Gastrocnemius medialis (tissue), 4 donors: ENCODE measurements at regions not wholly inside any gene's neighbourhood (a gene's known extent, or its start where the extent isn't known, plus 50 kb on each side); places are given as distances from the start of the nearest gene placed in this dataset.

ENCODE experiments used
- ATAC-seq, 2 donors: fragments of 150-250 bp; one replicate each; pipeline ENCODE4 v1.9.1; 2016
- DNase-seq, 2 donors: peaks; one replicate each; pipeline ENCODE4 v3.0.0-alpha.2; 2019
- H3K27ac ChIP-seq, 4 donors: fragments of 200-600 bp; sonication (generic); 1 replicate in 1 of 4; 2 replicates in 3 of 4; pipeline ENCODE4 v1.5.1; 2016 to 2018; ENCODE audit warnings: mild to moderate bottlenecking in 2 of 4, moderate library complexity in 1 of 4
- H3K27me3 ChIP-seq, 3 donors: fragments of 200-600 bp; sonication (generic) in 2 of 3; 1 replicate in 1 of 3; 2 replicates in 2 of 3; pipeline versions ENCODE4 v1.5.1 to v1.6.0; 2016 to 2019; ENCODE audit warnings: mild to moderate bottlenecking in 1 of 3, moderate library complexity in 1 of 3
- H3K36me3 ChIP-seq, 2 donors: fragments of 200-600 bp; sonication (generic) in 1 of 2; one replicate each; pipeline ENCODE4 v1.5.1; 2017 to 2018
- H3K4me1 ChIP-seq, 2 donors: fragments of 200-600 bp; sonication (generic) in 1 of 2; one replicate each; pipeline ENCODE4 v1.5.1; 2016 to 2017; ENCODE audit warnings: mild to moderate bottlenecking in 2 of 2
- H3K4me3 ChIP-seq, 4 donors: fragments of 200-600 bp; sonication (generic) in 3 of 4; 1 replicate in 1 of 4; 2 replicates in 3 of 4; pipeline ENCODE4 v1.5.1; 2016 to 2019; ENCODE audit warnings: mild to moderate bottlenecking in 2 of 4
- H3K9me3 ChIP-seq, 3 donors: fragments of 200-600 bp; sonication (generic) in 2 of 3; 1 replicate in 1 of 3; 2 replicates in 2 of 3; pipeline ENCODE4 v1.5.1; 2016 to 2019
- POLR2A ChIP-seq, 2 donors: fragments of 450-650 bp; IDR thresholded peaks; one replicate each; pipeline ENCODE4 v1.6.1; 2017; ENCODE audit warnings: antibody characterized with exemption in 2 of 2, mild to moderate bottlenecking in 2 of 2, moderate library complexity in 2 of 2
- in situ Hi-C, 4 donors: fragments of 200-750 bp; cut with MboI; loops; one replicate each; pipeline versions ENCODE4 v1.15.0 to v1.8.0; 2017; ENCODE audit warnings: low sequenced_read_pairs in 4 of 4
- intact Hi-C: fragments of 100-400 bp; cut with DNase I; formaldehyde crosslinking; loops from one replicate; pipeline ENCODE4 v1.15.1; 2023; ENCODE audit warnings: low total_unique reads
- TF ChIP-seq, protein P1 (sequence below), 5 experiments: fragments of 450-650 bp in 3 of 5; fragments of 200-600 bp in 2 of 5; sonication (generic) in 2 of 5; IDR thresholded peaks in 4 of 5; conservative IDR thresholded peaks in 1 of 5; 1 replicate in 4 of 5; 2 replicates in 1 of 5; pipeline ENCODE4 v1.5.1; 2016 to 2019; ENCODE audit warnings: antibody characterized with exemption in 5 of 5, mild to moderate bottlenecking in 3 of 5, moderate library complexity in 3 of 5

DNA sequence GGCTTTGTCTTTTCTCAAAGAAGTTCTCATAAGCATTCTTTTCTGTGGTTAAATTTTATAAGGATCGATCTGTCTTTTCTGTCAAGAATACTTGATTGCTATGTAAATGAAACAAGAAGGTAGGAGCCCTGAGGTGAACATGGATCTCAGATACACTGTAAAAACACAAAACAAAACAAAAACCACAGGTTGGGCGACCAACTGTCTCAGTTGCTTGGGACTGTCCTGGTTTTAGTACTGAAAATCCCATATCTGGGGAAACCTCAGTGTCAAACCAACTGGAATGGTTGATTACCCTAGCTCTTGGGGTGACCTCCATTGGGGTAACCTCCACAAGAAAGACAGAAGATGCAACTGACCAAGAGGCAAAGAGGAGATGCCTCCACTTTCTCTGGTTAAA lies 55.8 kb upstream of the TMEM178A start:
- DNase-seq (no peak), ATAC-seq (no peak)
- Histone ChIP-seq H3K4me3 (no peak overlapping the region), H3K27ac (no peak overlapping the region), H3K9me3 (no peaks in the 10 kb centered on the region), H3K36me3 (no peaks in the 10 kb centered on the region), H3K4me1 (peaks cover 15% of the 10 kb centered on the region in 2 donors), H3K27me3 (no peaks in the 10 kb centered on the region)
- intact Hi-C loops = no loop called here
- in situ Hi-C loops = no loop called here
- TF ChIP-seq, protein P1, sequence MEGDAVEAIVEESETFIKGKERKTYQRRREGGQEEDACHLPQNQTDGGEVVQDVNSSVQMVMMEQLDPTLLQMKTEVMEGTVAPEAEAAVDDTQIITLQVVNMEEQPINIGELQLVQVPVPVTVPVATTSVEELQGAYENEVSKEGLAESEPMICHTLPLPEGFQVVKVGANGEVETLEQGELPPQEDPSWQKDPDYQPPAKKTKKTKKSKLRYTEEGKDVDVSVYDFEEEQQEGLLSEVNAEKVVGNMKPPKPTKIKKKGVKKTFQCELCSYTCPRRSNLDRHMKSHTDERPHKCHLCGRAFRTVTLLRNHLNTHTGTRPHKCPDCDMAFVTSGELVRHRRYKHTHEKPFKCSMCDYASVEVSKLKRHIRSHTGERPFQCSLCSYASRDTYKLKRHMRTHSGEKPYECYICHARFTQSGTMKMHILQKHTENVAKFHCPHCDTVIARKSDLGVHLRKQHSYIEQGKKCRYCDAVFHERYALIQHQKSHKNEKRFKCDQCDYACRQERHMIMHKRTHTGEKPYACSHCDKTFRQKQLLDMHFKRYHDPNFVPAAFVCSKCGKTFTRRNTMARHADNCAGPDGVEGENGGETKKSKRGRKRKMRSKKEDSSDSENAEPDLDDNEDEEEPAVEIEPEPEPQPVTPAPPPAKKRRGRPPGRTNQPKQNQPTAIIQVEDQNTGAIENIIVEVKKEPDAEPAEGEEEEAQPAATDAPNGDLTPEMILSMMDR (IDR thresholded peaks at IDR 0.05 in 4 of 5, conservative IDR thresholded peaks at IDR 0.05 in 1 of 5) = no peak
- TF ChIP-seq POLR2A (IDR thresholded peaks at IDR 0.05) = no peak

GRCh38 chr2:39615675-39616074 lies 50.0 kb upstream of the TMEM178A start:
- no peaks in the 10 kb centered on the region for H3K36me3 ChIP-seq
- no peak for ATAC-seq
- no peaks in the 10 kb centered on the region for H3K27me3 ChIP-seq
- no peak for DNase-seq
- no peak overlapping the region for H3K27ac ChIP-seq
- no peak for TF ChIP-seq POLR2A (IDR thresholded peaks at IDR 0.05)
- TF ChIP-seq, protein P1 (IDR thresholded peaks at IDR 0.05 in 4 of 5, conservative IDR thresholded peaks at IDR 0.05 in 1 of 5) = no peak
- intact Hi-C loops (no loop called here), in situ Hi-C loops (no loop called here)
- peaks cover 0 to 8% of the 10 kb centered on the region in 2 donors for H3K4me1 ChIP-seq
- no peaks in the 10 kb centered on the region for H3K9me3 ChIP-seq
- no peak overlapping the region for H3K4me3 ChIP-seq
